Sigmoid colon (tissue), 4 donors: ENCODE measurements at regions not wholly inside any gene's neighbourhood (a gene's known extent, or its start where the extent isn't known, plus 50 kb on each side); places are given as distances from the start of the nearest gene placed in this dataset.

Experiments
- CTCF ChIP-seq, 4 experiments: fragments of 450-650 bp in 3 of 4; fragments of 200-600 bp in 1 of 4; IDR thresholded peaks; one replicate each; pipeline ENCODE4 v1.5.1; 2016 to 2019; ENCODE audit warnings: antibody characterized with exemption in 4 of 4, mild to moderate bottlenecking in 3 of 4, moderate library complexity in 2 of 4
- EP300 ChIP-seq, 4 donors: sonication (generic); formaldehyde crosslinking; IDR thresholded peaks; one replicate each; pipeline ENCODE4 v1.6.1; 2017; ENCODE audit warnings: antibody characterized with exemption in 4 of 4

GRCh38 chr9:115494393-115494792, 376.4 kb upstream of the TNC start:
- TF ChIP-seq EP300 (IDR thresholded peaks at IDR 0.05) (no peak), CTCF (IDR thresholded peaks at IDR 0.05) (no peak)
